B cell (primary cell): ENCODE measurements at regions not wholly inside any gene's neighbourhood (a gene's known extent, or its start where the extent isn't known, plus 50 kb on each side); places are given as distances from the start of the nearest gene placed in this dataset.

ENCODE experiments used
- ATAC-seq: fragments of 200-7000 bp; cut with Tn5 transposase; one replicate; pipeline ENCODE4 v1.10.0; 2021; ENCODE audit warnings: low read depth, mild to moderate bottlenecking, moderate number of reproducible peaks, moderate library complexity
- CTCF ChIA-PET: fragments of 350-600 bp; sonication (Branson Sonifier 250); formaldehyde crosslinking; loops from one replicate; lab custom pipeline; 2021; ENCODE audit warnings: antibody characterized with exemption, inconsistent platforms; lab: Charles Lee
- POLR2A ChIA-PET: fragments of 350-600 bp; sonication (Branson Sonifier 250); formaldehyde crosslinking; loops from one replicate; lab custom pipeline; 2021; ENCODE audit warnings: antibody characterized with exemption; lab: Charles Lee
- DNase-seq: peaks from one replicate; pipeline ENCODE4 v3.0.0; 2013
- H2AFZ ChIP-seq: 2 replicates; pipeline ENCODE4 v1.6.1; 2012; ENCODE audit warnings: mild to moderate bottlenecking, low read depth, low read length; ENCODE audit not compliant: insufficient read depth, poor library complexity, severe bottlenecking
- H3K27ac ChIP-seq, 2 donors: 1 replicate in 1 of 2; 2 replicates in 1 of 2; pipeline ENCODE4 v1.5.1; 2012 to 2013; ENCODE audit warnings: low read length in 2 of 2, mild to moderate bottlenecking in 2 of 2, moderate library complexity in 1 of 2
- H3K27me3 ChIP-seq, 4 experiments: fragments of 200-600 bp in 1 of 4; sonication (generic) in 1 of 4; replicated peaks in 1 of 4; 1 replicate in 2 of 4; 2 replicates in 2 of 4; pipeline versions ENCODE4 v1.6.1 to v1.7.0; 2013 to 2016; ENCODE audit warnings: low read length in 3 of 4, mild to moderate bottlenecking in 2 of 4, mixed read lengths in 1 of 4, moderate library complexity in 1 of 4; ENCODE audit not compliant: insufficient read depth in 4 of 4, control insufficient read depth in 3 of 4; ENCODE audit errors: control extremely low read depth in 1 of 4
- H3K36me3 ChIP-seq, 2 experiments: replicated peaks in 1 of 2; 1 replicate in 1 of 2; 2 replicates in 1 of 2; pipeline versions ENCODE4 v1.6.1 to v1.7.1; 2013; ENCODE audit warnings: low read length in 1 of 2; ENCODE audit not compliant: insufficient read depth in 2 of 2, control insufficient read depth in 1 of 2; ENCODE audit errors: control extremely low read depth in 1 of 2, extremely low read depth in 1 of 2
- H3K4me1 ChIP-seq, 2 donors: fragments of 200-600 bp in 1 of 2; sonication (generic) in 1 of 2; 1 replicate in 1 of 2; 2 replicates in 1 of 2; pipeline versions ENCODE4 v1.5.1 to v1.6.1; 2013 to 2017; ENCODE audit warnings: low read length in 2 of 2; ENCODE audit not compliant: control insufficient read depth in 2 of 2, insufficient read depth in 2 of 2
- H3K4me2 ChIP-seq: replicated peaks from 2 replicates; pipeline ENCODE3; 2012; ENCODE audit warnings: mild to moderate bottlenecking, low read depth, low read length; ENCODE audit not compliant: poor library complexity, severe bottlenecking
- H3K4me3 ChIP-seq, 5 experiments: fragments of 200-600 bp in 1 of 5; sonication (generic) in 1 of 5; 1 replicate in 3 of 5; 2 replicates in 2 of 5; pipeline versions ENCODE4 v1.5.1 to v1.7.0; 2011 to 2016; ENCODE audit warnings: low read length in 4 of 5, mild to moderate bottlenecking in 4 of 5, low read depth in 2 of 5, control low read depth in 1 of 5, moderate library complexity in 1 of 5; ENCODE audit not compliant: insufficient read depth in 1 of 5; ENCODE audit errors: control extremely low read depth in 1 of 5, extremely low read depth in 1 of 5
- H3K79me2 ChIP-seq: fragments of 200-600 bp; sonication (generic); one replicate; pipeline ENCODE4 v1.6.0; 2016; ENCODE audit warnings: low read length; ENCODE audit not compliant: control insufficient read depth, insufficient read depth
- H3K9ac ChIP-seq: fragments of 200-600 bp; sonication (generic); 2 replicates; pipeline ENCODE4 v1.6.1; 2017; ENCODE audit warnings: mild to moderate bottlenecking, low read length, moderate library complexity
- H3K9me3 ChIP-seq, 3 donors: one replicate each; pipeline versions ENCODE4 v1.6.1 to v1.7.1; 2013; ENCODE audit warnings: low read length in 2 of 3; ENCODE audit not compliant: control insufficient read depth in 2 of 3, insufficient read depth in 1 of 3; ENCODE audit errors: control extremely low read depth in 1 of 3
- H4K20me1 ChIP-seq: 2 replicates; pipeline ENCODE4 v1.6.0; 2012; ENCODE audit warnings: mild to moderate bottlenecking, low read length; ENCODE audit not compliant: insufficient read depth, control insufficient read depth, poor library complexity, severe bottlenecking
- H3K27ac Mint-ChIP-seq: one replicate; pipeline ENCODE4 v1.8.0; 2021; ENCODE audit warnings: mixed read lengths
- H3K27me3 Mint-ChIP-seq: one replicate; pipeline ENCODE4 v1.8.0; 2021; ENCODE audit warnings: mixed read lengths
- H3K4me1 Mint-ChIP-seq: one replicate; pipeline ENCODE4 v1.8.0; 2021; ENCODE audit warnings: mixed read lengths
- H3K4me3 Mint-ChIP-seq: one replicate; pipeline ENCODE4 v1.8.0; 2021; ENCODE audit warnings: mixed read lengths
- H3K9me3 Mint-ChIP-seq: one replicate; pipeline ENCODE4 v1.8.0; 2022; ENCODE audit warnings: mixed read lengths; ENCODE audit not compliant: insufficient read depth
- CTCF ChIP-seq: fragments of 200-600 bp; IDR thresholded peaks from one replicate; pipeline ENCODE4 v1.8.0; 2022; ENCODE audit warnings: antibody characterized with exemption, mild to moderate bottlenecking
- EZH2 ChIP-seq: IDR thresholded peaks from 2 replicates; pipeline ENCODE4 v1.6.1; 2012; ENCODE audit warnings: borderline replicate concordance, low read depth, mild to moderate bottlenecking, moderate library complexity, low read length; ENCODE audit not compliant: insufficient read depth, poor library complexity, severe bottlenecking
- WGBS: methylation state at CpG from one replicate; pipeline ENCODE4 v1.1.5; 2013; ENCODE audit warnings: missing lambda C conversion rate; ENCODE audit not compliant: insufficient coverage; 5-methylcytosine and 5-hydroxymethylcytosine counted together
- intact Hi-C: fragments of 100-400 bp; cut with micrococcal nuclease; formaldehyde crosslinking; loops from one replicate; pipeline ENCODE4 v1.10.0; 2022

GRCh38 chr9:84121991-84122523 lies 141.5 kb downstream of the RMI1 start:
- peaks cover 8% of the 10 kb centered on the region for H3K9me3 Mint-ChIP-seq
- WGBS: no CpG with 5 or more reads among the region's 1 CpG
- H3K27me3 Mint-ChIP-seq: peaks cover 42% of the 10 kb centered on the region
- no peaks in the 10 kb centered on the region for H3K9me3 ChIP-seq
- TF ChIP-seq CTCF: no peak
- no peak for TF ChIP-seq EZH2
- no peak overlapping the region for H3K27ac ChIP-seq
- CTCF ChIA-PET: interaction anchor here (0.5 kb wide), 1 partner anchor 8 kb away, joined by 3 read pairs; no protein-coding TSS in a partner anchor
- no peak overlapping the region for H2AFZ ChIP-seq
- ATAC-seq: no peak
- H3K4me1 Mint-ChIP-seq: no peaks in the 10 kb centered on the region
- H3K4me2 ChIP-seq: no peak overlapping the region
- no peak for DNase-seq
- no peaks in the 10 kb centered on the region for H3K36me3 ChIP-seq
- H3K27ac Mint-ChIP-seq: no peak overlapping the region
- H3K9ac ChIP-seq: no peak overlapping the region
- peaks cover 0 to 8% (median 4%) of the 10 kb centered on the region in 4 experiments for H3K27me3 ChIP-seq
- H3K4me1 ChIP-seq: no peaks in the 10 kb centered on the region
- POLR2A ChIA-PET: no interaction called here
- H3K4me3 ChIP-seq: no peak overlapping the region
- intact Hi-C loops: no loop called here
- H4K20me1 ChIP-seq: no peaks in the 10 kb centered on the region
- no peaks in the 10 kb centered on the region for H3K79me2 ChIP-seq
- no peak overlapping the region for H3K4me3 Mint-ChIP-seq

GRCh38 chr9:84122572-84122971 lies 142.0 kb downstream of the RMI1 start:
- POLR2A ChIA-PET: no interaction called here

More at GRCh38 chr9:84122572-84122971, 142.0 kb downstream of the RMI1 start:
- no peak for TF ChIP-seq EZH2
- Histone ChIP-seq H3K4me2 (no peak overlapping the region), H4K20me1 (no peaks in the 10 kb centered on the region), H3K9me3 (no peaks in the 10 kb centered on the region), H3K27ac (no peak overlapping the region), H3K4me3 (no peak overlapping the region), H3K4me1 (no peaks in the 10 kb centered on the region), H3K36me3 (no peaks in the 10 kb centered on the region), H2AFZ (no peak overlapping the region), H3K9ac (no peak overlapping the region), H3K27me3 (peaks cover 0 to 8% (median 1%) of the 10 kb centered on the region in 4 experiments), H3K79me2 (no peaks in the 10 kb centered on the region)
- CTCF ChIA-PET: no interaction called here
- ATAC-seq (no peak), DNase-seq (no peak)
- Mint-ChIP-seq H3K9me3 (peaks cover 5% of the 10 kb centered on the region), H3K4me1 (no peaks in the 10 kb centered on the region), H3K4me3 (no peak overlapping the region), H3K27ac (no peak overlapping the region), H3K27me3 (peaks cover 39% of the 10 kb centered on the region)
- intact Hi-C loops: no loop called here
- WGBS: no CpG with 5 or more reads among the region's 1 CpG
